ENCODE measurements at regions not wholly inside any gene's neighbourhood (a gene's known extent, or its start where the extent isn't known, plus 50 kb on each side); places are given as distances from the start of the nearest gene placed in this dataset.

DNA sequence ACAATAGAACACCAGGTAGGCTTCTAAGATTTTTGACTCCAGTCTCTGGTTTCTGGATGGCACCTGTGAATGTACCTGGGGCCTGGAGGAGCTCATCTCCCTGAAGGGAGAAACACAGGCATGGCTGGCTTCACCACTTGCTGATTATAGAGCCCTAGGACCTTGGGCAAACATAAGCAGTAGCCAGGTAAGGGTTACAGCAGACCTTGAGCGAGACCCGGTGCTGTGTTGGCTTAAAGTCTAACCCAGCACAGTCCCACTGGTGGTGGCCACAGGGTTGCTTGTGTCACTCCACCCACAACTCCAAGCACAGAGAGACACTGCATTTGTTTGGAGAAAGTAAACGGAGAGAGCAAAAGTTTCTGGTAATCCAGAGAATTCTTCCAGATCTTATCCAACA lies 104.7 kb upstream of the SPOPL start:
- TF ChIP-seq FOXM1 (IDR thresholded peaks at IDR 0.05; ENCODE audit: borderline replicate concordance, low read depth) (no peak), RAD21 (IDR thresholded peaks at IDR 0.05; ENCODE audit: low read depth) (no peak), TEAD4 (IDR thresholded peaks at IDR 0.05) (no peak), EGR1 (IDR thresholded peaks at IDR 0.05) (no peak), NFIC (IDR thresholded peaks at IDR 0.05) (no peak), CEBPB (IDR thresholded peaks at IDR 0.05) (no peak), ZBTB7A (IDR thresholded peaks at IDR 0.05; ENCODE audit: low read depth) (no peak), TAF1 (IDR thresholded peaks at IDR 0.05; ENCODE audit: low read depth) (no peak)

DNA sequence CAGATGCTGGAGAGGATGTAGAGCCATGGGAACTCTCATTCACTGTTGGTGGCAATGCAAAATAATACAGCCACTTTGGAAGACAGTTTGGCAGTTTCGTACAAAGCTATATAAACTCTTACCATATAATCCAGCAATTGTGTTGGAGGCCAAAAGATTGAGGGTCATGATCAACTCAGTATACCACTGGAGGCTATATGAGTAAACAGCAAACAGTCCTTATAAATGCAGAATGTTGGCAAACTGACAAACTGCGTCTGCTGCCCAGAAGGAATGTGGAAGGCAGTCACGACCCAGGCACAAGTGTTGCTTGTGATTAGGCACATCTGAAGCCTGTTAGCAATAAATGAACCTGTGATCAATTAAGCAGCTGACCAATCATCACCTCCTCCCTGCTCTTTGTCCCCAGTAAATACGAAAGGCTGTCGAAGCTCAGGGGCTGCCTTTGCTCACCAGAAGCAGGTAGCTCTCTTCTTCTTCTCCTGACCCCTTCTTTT lies 98.1 kb upstream of the SPOPL start:
- TF ChIP-seq, protein P1, sequence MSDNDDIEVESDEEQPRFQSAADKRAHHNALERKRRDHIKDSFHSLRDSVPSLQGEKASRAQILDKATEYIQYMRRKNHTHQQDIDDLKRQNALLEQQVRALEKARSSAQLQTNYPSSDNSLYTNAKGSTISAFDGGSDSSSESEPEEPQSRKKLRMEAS (IDR thresholded peaks at IDR 0.05) = no peak
- no peak for TF ChIP-seq CEBPB (IDR thresholded peaks at IDR 0.05)
- no peak for TF ChIP-seq TCF12 (IDR thresholded peaks at IDR 0.05; ENCODE audit: low read depth)
- no peak for TF ChIP-seq EP300 (IDR thresholded peaks at IDR 0.05; ENCODE audit: borderline replicate concordance)
- no peak for TF ChIP-seq FOXM1 (IDR thresholded peaks at IDR 0.05; ENCODE audit: borderline replicate concordance, low read depth)
- TF ChIP-seq, protein P2, sequence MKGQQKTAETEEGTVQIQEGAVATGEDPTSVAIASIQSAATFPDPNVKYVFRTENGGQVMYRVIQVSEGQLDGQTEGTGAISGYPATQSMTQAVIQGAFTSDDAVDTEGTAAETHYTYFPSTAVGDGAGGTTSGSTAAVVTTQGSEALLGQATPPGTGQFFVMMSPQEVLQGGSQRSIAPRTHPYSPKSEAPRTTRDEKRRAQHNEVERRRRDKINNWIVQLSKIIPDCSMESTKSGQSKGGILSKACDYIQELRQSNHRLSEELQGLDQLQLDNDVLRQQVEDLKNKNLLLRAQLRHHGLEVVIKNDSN (IDR thresholded peaks at IDR 0.05) = no peak

DNA sequence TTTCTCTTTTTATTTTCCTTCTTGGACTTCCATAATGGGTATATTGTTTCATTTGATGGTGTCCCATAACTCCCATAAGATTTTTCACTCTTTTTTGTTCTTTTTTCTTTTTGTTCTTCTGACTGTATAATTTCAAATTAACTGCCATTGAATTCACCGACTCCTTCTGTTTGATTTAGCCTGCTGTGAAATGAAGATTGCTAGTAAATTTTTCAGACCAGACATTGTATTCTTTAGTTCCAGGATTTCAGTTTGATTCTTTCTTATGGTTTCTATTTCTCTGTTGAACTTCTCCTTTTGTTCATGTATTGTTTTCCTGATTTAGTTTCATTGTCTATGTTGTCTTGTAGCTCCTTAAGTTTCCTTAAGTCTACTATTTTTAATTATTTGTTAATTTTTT lies 87.6 kb upstream of the SPOPL start:
- TF ChIP-seq EP300 (IDR thresholded peaks at IDR 0.05; ENCODE audit: borderline replicate concordance) = no peak
- TF ChIP-seq, protein P1 (IDR thresholded peaks at IDR 0.05) = no peak
- no peak for TF ChIP-seq ZBTB7A (IDR thresholded peaks at IDR 0.05; ENCODE audit: low read depth)
- no peak for TF ChIP-seq CEBPB (IDR thresholded peaks at IDR 0.05)
- TF ChIP-seq, protein P2 (IDR thresholded peaks at IDR 0.05) = no peak
- TF ChIP-seq RAD21 (IDR thresholded peaks at IDR 0.05; ENCODE audit: low read depth) = no peak
- TF ChIP-seq CREB1 (IDR thresholded peaks at IDR 0.05; ENCODE audit: low read depth) = no peak
- no peak for TF ChIP-seq TEAD4 (IDR thresholded peaks at IDR 0.05)
- no peak for TF ChIP-seq YY1 (IDR thresholded peaks at IDR 0.05; ENCODE audit: low read depth)
- no peak for TF ChIP-seq EGR1 (IDR thresholded peaks at IDR 0.05)
- TF ChIP-seq TAF1 (IDR thresholded peaks at IDR 0.05; ENCODE audit: low read depth) = no peak
- TF ChIP-seq TCF12 (IDR thresholded peaks at IDR 0.05; ENCODE audit: low read depth) = no peak

DNA sequence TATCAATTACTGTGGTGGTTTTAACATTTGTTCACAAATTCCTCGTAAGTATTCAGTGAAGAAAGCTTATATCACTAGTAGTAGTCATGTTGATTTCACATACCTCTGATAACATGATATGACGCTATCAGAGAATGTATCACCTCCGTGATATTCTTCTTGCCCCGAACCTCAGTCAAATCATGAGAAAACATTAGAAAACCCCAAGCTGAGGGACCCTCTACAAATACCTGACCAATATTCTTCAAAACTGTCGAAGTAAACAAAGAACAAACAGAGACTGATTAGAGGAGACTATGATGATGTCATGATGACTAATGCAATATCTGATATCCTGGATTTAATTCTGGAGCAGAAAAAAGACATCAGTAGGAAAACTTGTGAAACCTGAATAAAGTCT lies 85.6 kb upstream of the SPOPL start:
- TF ChIP-seq, protein P1 (IDR thresholded peaks at IDR 0.05) = no peak
- TF ChIP-seq TCF12 (IDR thresholded peaks at IDR 0.05; ENCODE audit: low read depth) (no peak), EGR1 (IDR thresholded peaks at IDR 0.05) (no peak), CEBPB (IDR thresholded peaks at IDR 0.05) (no peak), EP300 (IDR thresholded peaks at IDR 0.05; ENCODE audit: borderline replicate concordance) (no peak), FOXM1 (IDR thresholded peaks at IDR 0.05; ENCODE audit: borderline replicate concordance, low read depth) (no peak), RAD21 (IDR thresholded peaks at IDR 0.05; ENCODE audit: low read depth) (no peak), NFIC (IDR thresholded peaks at IDR 0.05) (no peak), YY1 (IDR thresholded peaks at IDR 0.05; ENCODE audit: low read depth) (no peak), ZBTB7A (IDR thresholded peaks at IDR 0.05; ENCODE audit: low read depth) (no peak), TEAD4 (IDR thresholded peaks at IDR 0.05) (no peak), CREB1 (IDR thresholded peaks at IDR 0.05; ENCODE audit: low read depth) (no peak), TAF1 (IDR thresholded peaks at IDR 0.05; ENCODE audit: low read depth) (no peak)
- TF ChIP-seq, protein P2 (IDR thresholded peaks at IDR 0.05) = no peak
- TF ChIP-seq, protein P3, sequence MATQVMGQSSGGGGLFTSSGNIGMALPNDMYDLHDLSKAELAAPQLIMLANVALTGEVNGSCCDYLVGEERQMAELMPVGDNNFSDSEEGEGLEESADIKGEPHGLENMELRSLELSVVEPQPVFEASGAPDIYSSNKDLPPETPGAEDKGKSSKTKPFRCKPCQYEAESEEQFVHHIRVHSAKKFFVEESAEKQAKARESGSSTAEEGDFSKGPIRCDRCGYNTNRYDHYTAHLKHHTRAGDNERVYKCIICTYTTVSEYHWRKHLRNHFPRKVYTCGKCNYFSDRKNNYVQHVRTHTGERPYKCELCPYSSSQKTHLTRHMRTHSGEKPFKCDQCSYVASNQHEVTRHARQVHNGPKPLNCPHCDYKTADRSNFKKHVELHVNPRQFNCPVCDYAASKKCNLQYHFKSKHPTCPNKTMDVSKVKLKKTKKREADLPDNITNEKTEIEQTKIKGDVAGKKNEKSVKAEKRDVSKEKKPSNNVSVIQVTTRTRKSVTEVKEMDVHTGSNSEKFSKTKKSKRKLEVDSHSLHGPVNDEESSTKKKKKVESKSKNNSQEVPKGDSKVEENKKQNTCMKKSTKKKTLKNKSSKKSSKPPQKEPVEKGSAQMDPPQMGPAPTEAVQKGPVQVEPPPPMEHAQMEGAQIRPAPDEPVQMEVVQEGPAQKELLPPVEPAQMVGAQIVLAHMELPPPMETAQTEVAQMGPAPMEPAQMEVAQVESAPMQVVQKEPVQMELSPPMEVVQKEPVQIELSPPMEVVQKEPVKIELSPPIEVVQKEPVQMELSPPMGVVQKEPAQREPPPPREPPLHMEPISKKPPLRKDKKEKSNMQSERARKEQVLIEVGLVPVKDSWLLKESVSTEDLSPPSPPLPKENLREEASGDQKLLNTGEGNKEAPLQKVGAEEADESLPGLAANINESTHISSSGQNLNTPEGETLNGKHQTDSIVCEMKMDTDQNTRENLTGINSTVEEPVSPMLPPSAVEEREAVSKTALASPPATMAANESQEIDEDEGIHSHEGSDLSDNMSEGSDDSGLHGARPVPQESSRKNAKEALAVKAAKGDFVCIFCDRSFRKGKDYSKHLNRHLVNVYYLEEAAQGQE (IDR thresholded peaks at IDR 0.05; ENCODE audit: low read depth) = no peak

DNA sequence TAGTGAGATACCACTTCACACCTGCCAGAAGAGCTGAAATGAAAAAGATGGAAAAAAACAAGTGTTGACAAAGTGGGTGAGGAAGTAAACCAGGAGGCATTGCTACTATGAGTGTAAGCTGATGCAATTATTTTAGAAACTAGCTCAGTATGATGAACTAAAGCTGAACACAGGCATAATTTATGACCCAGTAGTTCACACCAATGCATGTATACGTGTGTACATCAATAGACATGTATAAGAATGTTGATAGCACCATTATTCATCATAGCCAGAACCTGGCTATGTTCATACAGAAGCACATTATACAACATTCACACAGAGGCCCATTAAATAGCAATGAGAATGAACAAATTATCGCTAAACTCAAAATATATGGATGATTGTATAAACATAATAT lies 83.1 kb upstream of the SPOPL start:
- no peak for TF ChIP-seq CREB1 (IDR thresholded peaks at IDR 0.05; ENCODE audit: low read depth)
- TF ChIP-seq YY1 (IDR thresholded peaks at IDR 0.05; ENCODE audit: low read depth) = no peak
- TF ChIP-seq TAF1 (IDR thresholded peaks at IDR 0.05; ENCODE audit: low read depth) = no peak
- TF ChIP-seq RAD21 (IDR thresholded peaks at IDR 0.05; ENCODE audit: low read depth) = no peak
- TF ChIP-seq FOXM1 (IDR thresholded peaks at IDR 0.05; ENCODE audit: borderline replicate concordance, low read depth) = no peak
- TF ChIP-seq CEBPB (IDR thresholded peaks at IDR 0.05) = no peak
- no peak for TF ChIP-seq EGR1 (IDR thresholded peaks at IDR 0.05)
- TF ChIP-seq, protein P2 (IDR thresholded peaks at IDR 0.05) = no peak
- no peak for TF ChIP-seq TEAD4 (IDR thresholded peaks at IDR 0.05)
- TF ChIP-seq ZBTB7A (IDR thresholded peaks at IDR 0.05; ENCODE audit: low read depth) = no peak
- no peak for TF ChIP-seq EP300 (IDR thresholded peaks at IDR 0.05; ENCODE audit: borderline replicate concordance)

DNA sequence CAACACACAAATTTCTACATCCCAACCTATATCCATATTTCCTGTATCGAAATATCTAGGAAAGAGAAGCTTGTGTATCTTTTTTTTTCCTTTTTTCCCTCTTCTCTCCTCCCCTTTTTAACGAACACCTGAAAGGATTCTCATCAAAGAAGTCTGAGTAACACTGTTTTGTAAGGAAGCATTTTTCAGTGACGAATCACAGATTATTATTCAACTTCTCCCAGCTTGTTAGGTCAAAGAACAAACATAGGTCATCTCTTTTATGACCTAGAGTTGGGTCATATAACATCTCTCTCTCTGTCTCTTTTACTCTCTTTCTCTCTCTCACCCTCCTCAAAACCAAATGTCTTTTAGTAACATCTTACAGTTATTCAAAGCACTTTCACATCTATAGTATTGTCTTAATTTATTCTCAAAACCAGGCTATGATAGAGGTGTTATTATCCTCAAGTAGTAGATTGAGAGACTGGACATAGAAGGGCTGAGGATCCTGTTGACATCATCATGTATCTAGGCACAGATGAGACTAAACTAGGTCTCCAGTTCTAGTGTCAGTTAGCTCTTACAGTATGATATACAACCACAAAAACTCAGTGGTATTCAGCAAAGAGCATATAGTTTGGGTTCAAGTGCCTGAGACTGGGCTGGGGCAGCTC lies 80.1 kb upstream of the SPOPL start:
- no peak for TF ChIP-seq FOXM1 (IDR thresholded peaks at IDR 0.05; ENCODE audit: borderline replicate concordance, low read depth)
- no peak for TF ChIP-seq RAD21 (IDR thresholded peaks at IDR 0.05; ENCODE audit: low read depth)
- TF ChIP-seq TAF1 (IDR thresholded peaks at IDR 0.05; ENCODE audit: low read depth) = no peak
- no peak for TF ChIP-seq CEBPB (IDR thresholded peaks at IDR 0.05)
- TF ChIP-seq, protein P3 (IDR thresholded peaks at IDR 0.05; ENCODE audit: low read depth) = no peak
- no peak for TF ChIP-seq YY1 (IDR thresholded peaks at IDR 0.05; ENCODE audit: low read depth)
- no peak for TF ChIP-seq TEAD4 (IDR thresholded peaks at IDR 0.05)
- TF ChIP-seq NFIC (IDR thresholded peaks at IDR 0.05) = no peak
- TF ChIP-seq, protein P1 (IDR thresholded peaks at IDR 0.05) = no peak
- no peak for TF ChIP-seq TCF12 (IDR thresholded peaks at IDR 0.05; ENCODE audit: low read depth)
- no peak for TF ChIP-seq CREB1 (IDR thresholded peaks at IDR 0.05; ENCODE audit: low read depth)
- no peak for TF ChIP-seq EGR1 (IDR thresholded peaks at IDR 0.05)
- TF ChIP-seq, protein P2 (IDR thresholded peaks at IDR 0.05) = no peak
- no peak for TF ChIP-seq EP300 (IDR thresholded peaks at IDR 0.05; ENCODE audit: borderline replicate concordance)
- no peak for TF ChIP-seq ZBTB7A (IDR thresholded peaks at IDR 0.05; ENCODE audit: low read depth)

All from Ishikawa (cell line).